HG02885 (cell line): ENCODE measurements at regions not wholly inside any gene's neighbourhood (a gene's known extent, or its start where the extent isn't known, plus 50 kb on each side); places are given as distances from the start of the nearest gene placed in this dataset.

ENCODE experiments used
- ATAC-seq: cut with Tn5 transposase; IDR thresholded peaks from one replicate; pipeline ENCODE4 v1.9.1; 2021; ENCODE audit warnings: mild to moderate bottlenecking; ENCODE audit not compliant: unreplicated experiment, poor library complexity

DNA sequence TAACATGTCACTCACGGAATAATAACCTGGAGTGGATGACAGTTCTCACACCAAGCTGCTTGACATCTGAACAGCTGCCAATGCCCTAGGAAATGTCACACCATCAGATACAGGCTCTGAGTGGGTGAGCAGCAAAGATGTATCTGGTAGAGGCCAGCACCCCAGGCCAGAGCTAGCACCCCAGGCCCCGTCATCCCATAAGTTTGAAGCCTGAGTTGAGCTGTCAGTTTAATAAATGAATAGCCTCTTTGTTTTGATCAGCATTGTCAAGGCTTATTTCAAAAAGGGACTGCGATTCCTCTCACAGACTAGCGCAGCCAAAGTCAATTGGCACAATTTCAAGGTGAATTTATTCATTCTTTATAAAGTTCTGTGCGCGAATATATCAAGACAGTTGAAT lies 1327.1 kb downstream of the MAT2B start:
- no peak for ATAC-seq

DNA sequence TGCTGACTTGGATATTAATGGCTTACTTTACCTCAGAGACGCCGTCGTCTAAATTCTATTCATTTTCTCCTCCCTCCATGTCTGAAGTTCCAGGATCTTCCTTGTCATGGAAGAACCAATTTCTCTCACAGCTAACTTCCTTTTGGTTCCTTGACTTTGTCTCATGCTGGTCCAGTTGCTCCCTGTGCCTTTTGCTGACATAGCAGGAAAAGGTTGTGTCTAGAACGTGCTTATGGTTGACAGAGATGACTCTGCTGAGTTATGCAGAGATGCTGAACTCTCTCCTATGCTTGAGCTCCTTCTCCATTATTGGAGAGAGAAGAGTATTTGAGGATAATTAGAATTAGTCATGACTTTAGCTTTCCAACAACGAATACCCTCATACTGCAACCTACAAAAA lies 1338.9 kb downstream of the MAT2B start:
- no peak for ATAC-seq

DNA sequence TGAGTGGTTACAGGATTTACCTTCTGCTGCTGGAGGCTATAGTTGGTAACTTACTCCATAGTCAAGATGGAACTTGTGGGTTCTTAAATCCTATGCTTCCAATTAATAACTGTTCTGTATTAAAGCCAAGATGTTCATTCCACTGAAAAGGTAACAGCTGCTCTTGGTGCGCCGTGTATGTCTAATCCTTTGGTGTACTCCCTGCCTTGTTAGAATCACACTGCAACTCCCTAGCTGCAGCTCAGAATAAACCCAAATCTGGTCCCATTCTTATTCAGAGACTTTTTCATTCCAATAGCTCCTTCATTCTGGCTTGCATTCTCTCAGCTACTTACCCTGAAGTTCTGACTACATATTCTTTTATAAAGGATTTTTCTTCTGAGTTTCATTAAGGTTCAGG lies 1355.5 kb downstream of the MAT2B start:
- ATAC-seq = no peak

DNA sequence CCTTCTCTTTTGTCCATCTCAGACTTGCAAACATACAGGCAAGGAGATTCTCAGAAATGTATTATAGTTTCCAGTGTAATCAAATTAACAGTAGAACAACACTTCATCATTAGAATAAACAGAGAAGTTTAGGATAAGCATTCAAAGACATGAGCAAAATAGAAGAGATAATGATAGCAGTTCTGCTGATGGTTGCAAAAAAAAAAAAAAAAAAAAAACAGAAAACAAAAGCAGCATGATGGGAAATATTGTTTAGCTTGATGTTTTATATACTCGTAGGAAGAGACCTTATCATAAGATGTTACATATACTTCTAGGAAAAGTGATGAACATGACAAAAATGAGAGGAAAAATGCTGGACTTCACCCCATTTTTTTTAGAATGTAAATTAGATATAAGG lies 1356.2 kb downstream of the MAT2B start:
- ATAC-seq = no peak

DNA sequence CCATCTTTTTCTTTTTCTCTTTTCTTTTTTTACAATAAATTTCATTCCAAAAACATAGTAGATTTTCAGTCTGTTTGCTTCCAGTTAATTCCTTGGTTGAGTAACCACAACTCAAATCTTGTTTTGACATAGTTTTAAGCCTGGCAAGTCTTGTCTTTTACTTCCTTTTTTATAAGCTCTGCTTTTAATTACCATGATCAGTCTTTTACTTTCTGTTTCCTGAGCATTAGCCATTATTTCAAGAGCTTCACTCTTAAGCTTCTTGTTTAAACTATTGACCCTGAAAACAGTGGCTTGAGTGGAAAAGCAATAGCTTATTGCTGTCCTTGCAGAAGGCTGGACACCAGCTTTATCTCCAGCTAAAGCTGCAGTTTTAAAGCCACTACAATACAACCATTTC lies 1363.3 kb downstream of the MAT2B start:
- ATAC-seq = no peak

DNA sequence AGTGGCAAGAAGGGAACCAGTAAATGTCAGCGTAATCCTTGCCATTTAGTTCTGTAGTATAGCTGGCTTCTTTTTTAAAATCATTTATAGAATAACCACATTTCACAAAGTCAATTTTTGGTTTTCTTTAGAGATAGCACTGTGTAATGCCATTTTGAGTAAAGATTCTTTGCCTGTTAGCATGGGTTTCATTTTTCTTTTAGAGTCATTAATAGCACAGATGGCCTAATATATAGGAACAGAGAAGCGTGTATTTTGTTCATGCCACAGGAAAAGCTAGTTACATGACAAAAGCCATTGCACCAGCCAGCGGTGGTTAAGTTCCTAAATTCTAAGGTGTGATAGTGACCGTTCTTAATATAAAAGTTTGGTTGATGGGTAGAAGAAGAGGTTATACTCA lies 1363.9 kb downstream of the MAT2B start:
- no peak for ATAC-seq

DNA sequence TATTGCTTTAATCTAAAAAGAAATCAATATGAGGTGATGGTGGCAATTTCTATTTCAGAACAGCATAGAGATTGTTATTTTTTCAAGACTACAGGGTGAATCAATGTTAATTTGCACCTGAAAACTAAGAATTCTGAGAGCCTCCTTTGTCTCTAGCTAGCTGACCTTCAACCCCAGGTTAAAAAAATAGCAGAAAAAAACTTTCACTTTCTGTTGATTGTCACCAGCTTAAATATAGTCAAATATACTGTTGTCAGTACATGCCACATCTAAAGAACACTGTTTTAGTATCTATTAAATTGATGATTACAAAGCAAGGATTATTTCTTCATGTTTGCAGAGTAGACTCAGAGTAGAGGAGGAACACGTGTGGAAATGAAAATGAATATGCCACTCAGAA lies 1371.4 kb downstream of the MAT2B start:
- ATAC-seq = no peak

DNA sequence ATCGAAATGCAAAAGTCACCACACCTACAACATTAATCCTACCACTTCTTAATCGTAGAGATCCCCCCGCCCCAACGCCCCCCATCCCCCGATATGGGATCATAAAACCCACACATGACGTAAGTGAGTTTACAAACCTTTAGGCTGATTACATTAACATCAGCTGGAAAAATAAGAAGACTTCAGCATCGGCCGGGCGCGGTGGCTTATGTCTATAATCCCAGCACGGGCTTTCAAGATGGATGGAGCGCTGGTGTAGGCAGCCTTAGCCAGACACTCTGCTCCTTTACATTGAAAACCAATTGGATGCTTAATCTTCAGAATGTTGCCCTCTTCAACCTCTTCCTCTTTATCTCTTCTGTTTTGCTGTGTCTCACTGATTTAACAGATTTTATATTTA lies 1376.0 kb downstream of the MAT2B start:
- no peak for ATAC-seq

DNA sequence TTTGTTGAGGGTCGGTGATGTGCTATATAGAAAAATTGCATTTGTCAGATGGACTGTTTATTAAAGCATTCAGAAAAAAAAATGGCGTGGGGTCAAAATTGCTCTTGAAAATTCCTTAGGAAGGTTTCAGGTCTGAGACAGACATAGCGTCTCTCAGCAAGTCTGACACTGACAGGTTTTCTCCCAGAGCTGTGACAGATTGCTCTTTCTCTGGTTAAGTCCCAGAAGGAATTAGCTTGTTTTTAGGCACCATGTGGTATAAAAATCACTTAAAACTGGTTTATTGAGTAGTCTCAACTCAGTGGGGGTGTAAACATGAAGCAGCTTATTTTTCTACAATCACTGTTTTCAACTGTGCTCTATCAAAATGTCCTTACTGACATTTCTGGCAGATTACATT lies 1379.8 kb downstream of the MAT2B start:
- no peak for ATAC-seq

DNA sequence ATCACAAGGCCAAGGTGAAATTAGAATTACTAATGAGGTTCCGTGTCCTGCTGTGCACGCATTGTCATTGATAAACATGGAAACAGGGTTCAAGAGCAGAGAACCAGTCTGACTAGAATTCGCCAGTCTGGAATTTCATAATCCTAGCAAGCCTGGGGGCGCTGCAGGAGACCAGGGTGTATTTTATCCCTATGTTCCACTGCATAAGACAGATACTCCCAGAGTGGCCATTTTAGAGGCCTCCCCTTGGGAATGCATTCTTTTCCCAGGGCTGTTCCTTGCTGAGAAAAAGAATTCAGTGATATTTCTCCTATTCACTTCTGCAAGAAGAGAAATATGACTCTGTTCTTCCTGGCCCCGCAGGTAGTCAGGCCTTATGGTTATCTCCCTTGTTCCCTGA lies 1387.7 kb downstream of the MAT2B start:
- ATAC-seq = no peak

DNA sequence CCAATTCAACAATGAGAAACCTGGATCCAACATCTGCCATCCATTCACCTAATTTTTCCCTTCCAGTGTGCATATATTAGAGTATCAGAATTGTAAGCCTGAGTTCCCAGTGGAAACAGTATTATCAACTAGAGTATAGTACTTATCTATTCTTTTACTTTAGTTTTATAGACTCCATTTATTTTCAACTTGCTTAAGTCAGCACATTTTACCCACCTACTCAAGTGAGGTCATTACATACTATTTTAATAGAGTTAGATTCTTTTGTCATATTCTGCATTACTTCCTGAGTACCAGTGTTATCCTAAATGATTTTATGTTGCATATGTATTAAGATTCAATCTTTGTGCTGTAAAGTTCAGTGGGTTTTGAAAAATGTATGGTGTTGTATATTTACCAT lies 1393.3 kb downstream of the MAT2B start:
- no peak for ATAC-seq

DNA sequence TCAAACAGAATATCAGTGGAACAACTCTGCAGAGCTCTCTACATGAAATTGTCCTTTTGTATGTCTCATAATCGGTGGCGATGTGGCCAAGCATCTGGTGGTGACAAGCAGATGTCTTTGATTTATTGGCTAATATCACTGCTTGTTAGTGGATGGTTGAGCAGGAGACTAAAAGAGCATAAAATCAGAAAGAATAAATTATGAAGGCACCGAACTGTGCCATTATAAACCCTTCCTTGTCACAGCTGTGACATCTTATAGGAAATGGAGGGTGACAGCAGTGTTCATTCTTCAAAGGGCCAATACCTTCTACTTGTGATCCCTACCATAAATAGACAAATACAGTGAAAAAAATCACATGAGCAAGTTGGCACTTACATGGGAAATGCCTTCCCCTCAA lies 1404.3 kb downstream of the MAT2B start:
- ATAC-seq = no peak

DNA sequence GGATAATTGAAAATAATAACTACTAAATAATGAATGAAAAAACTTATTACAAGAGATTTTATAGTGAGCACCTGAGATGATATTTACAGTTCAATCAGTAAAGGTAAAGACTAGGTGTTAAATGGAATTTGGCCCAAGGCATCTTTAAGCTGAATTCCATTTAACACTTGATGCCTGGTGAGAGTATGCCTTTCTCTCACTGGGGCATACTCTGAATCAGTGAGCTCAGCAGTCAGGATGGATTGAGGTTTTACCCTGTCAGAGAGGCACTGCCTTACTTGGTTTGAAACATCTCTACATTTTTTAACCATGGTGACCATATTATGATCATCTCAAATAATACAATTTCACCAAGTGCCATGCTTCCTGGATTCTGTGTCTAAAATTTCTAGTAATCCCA lies 1416.3 kb downstream of the MAT2B start:
- ATAC-seq = no peak

DNA sequence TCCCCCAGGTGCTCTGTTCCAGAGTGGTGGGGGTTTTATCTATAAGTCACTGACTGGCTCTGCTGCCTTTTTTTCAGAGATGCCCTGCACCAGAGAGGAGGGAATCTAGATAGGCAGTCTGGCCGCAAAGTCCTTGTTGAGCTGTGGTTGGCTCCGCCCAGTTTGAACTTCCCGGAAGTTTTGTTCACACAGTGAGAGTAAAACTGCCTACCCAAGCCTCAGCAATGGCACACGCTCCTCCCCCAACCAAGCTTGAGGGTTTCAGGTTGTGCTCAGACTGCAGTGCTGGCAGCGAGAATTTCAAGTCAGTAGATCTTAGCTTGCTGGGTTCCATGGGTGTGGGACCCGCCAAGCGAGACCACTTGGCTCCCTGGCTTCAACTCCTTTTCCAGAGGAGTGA lies 1428.6 kb downstream of the MAT2B start:
- ATAC-seq = no peak

DNA sequence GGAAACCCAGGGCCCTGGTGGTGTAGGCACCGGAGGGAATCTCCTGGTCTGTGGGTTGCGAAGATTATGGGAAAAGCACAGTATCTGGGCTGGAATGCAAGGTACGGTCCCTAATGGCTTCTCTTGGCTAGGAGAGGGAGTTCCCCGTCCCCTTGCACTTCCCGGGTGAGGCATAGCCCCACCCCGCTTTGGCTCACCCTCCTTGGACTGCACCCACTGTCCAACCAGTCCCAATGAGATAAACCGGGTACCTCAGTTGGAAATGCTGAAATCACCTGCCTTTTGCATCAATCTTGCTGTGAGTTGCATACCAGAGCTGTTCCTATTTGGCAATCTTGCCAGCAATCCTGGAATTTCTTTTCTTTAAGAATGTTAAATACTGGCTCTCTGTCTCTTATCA lies 1429.1 kb downstream of the MAT2B start:
- no peak for ATAC-seq

DNA sequence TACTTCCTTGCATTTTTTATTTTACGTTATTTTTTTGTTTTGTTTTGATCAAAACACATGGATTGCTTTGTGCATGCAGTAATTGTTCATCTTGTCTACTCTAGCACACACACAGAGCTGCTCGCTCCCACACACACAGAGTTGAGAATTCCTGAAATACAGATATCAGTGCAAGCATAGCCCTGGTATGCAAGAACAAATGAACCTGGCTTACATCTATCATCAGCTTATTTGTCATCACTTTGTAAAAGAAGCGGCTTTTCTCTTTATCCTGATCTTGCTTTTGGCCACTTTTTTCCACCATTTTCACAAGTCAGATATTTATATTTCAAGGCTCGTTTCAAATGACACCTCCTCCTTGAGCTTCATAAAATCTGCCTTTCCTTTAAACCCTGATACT lies 1435.7 kb downstream of the MAT2B start:
- ATAC-seq = no peak

DNA sequence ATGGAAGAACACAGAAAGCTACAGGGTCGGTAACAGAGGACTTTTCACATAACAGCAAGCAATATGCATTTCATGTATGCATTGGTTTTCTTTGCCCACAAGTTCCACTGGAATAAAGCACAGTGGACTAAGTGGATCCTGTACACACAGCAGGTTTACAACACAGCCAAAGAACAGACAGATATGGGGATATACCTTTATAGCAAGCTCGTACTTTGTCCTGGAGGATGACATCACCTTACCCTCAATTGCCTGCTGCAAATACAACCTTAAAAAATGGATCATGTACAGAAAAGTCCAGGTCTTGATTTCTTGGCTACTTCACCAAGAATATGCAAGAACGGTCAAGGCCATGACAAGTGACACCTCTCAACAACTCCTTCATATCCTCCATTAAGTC lies 1445.5 kb downstream of the MAT2B start:
- ATAC-seq = no peak

DNA sequence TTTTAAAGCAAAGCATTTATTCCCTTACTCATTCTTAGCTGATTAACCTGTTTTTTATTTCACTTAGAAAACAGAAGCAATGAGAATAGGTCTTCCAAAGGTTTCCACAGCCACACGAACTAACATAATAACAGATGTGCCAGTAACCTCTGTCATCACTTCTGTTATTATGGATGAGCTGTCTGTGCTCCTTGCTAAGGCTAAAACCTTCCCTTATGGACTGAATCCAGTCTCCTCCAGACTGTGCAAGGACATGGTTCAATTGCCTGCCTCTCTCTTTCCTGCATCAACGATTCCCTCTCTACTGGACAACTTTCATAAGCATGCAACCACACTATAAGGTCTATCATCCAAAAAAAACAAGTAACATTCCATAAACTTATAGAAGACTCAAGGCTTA lies 1446.2 kb downstream of the MAT2B start:
- no peak for ATAC-seq

DNA sequence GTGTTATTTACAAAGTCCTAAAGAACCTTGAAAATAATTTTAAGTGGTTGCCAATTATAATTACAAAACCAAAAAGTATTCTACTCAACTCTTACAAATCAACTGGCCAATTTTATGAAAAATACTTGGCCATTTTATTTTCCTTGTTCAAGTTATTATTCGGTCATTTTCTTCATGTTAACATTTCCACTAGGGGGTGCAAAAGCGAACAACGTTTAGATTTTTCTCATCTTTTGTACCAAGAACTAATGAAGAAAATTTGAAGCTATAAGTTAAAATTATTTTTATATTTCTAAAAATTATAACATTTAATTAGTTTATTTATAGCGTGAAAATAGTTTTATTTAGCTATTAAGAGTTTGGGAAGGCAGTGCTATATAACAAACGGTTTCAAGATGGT lies 1453.3 kb downstream of the MAT2B start:
- no peak for ATAC-seq

DNA sequence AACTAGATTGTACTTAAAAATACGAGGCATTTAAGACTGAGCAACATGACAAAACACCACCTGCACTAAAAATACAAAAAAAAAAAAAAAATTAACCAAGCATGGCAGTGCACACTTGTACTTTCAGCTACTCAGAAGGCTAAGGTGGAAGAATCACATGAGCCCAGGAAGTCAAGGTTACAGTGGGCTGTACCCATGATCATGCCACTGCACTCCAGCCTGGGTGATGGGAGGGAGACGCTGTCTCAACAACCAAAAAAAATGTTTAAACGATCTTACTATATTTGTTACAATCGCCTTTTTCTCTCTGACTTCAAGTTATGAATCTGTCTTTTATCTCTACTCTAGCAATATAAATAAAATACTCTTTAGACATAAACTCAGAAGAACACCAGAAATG lies 1454.3 kb downstream of the MAT2B start:
- ATAC-seq = no peak

DNA sequence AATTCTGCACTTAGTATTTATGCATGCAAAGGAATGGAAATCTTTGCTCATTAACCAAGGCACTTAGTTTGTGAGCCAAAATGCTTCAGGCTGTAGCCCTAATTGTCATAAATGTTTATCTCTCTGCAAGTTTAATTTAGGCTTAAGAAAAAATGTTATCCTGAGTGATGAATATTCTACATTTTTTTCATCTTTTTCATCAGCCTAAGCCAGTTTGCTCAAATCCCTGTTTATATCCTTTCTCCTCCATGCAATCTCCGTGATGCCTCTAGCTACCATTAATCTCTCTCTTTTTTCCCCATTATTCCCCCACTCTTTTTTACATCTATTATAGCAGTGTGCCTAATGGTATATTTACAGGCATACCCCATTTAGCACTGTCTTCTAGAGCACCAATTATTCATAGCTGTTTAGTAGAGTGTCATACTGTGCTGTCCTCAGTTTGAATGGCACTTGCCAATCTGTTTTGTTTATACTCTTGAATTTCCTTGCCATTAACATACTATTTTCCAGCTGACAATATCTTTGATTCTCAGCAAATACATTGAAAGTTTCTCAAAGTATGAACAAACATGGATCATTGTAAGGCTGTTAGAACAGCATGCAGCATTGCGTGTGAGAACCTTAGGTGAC lies 1457.0 kb downstream of the MAT2B start:
- no peak for ATAC-seq

DNA sequence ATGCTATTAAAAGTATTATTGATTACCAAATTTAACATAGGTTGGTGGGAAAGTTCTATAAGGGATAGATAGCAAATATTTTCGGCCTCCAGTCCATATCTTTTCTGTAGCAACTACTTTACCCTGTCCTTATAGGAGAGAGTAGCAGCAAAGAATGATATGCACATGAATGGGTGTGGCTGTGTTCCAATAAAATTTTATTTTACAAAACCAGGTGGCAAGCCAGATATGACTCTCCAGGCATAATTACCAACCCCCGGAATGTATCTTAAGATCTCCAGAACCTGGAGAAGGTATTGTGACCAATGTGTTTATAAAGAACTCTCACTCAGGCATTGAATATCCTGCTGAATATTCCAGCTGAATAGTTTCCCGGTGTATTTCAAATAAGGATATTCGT lies 1461.2 kb downstream of the MAT2B start:
- no peak for ATAC-seq

DNA sequence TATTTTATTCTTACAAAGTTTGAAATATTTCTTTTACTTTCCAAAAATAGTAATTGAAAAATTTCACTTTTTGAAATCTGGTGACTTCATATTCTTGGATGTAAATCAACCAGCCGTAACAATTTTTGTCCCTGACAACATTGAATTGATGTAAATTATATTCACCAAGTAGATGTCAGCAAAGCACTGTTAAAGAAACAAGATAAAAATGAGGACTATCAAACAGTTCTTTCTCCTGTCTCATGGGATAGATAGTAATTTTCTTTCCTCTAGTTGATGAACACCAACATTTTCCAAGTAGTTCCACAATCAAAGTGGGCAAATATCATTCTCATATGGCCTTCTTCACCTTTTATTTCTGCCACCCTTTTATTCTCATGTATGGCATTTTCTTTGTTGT lies 1461.9 kb downstream of the MAT2B start:
- ATAC-seq = no peak
